IPS-18c (cell line): ENCODE measurements at regions not wholly inside any gene's neighbourhood (a gene's known extent, or its start where the extent isn't known, plus 50 kb on each side); places are given as distances from the start of the nearest gene placed in this dataset.

Experiments used
- H3K4me3 ChIP-seq: 2 replicates; pipeline ENCODE4 v1.7.0; 2013; ENCODE audit warnings: low read depth, mild to moderate bottlenecking, low read length, moderate library complexity; ENCODE audit not compliant: insufficient read depth
- H3K9me3 ChIP-seq: one replicate; pipeline ENCODE4 v1.6.1; 2013; ENCODE audit warnings: mild to moderate bottlenecking, low read length, moderate library complexity; ENCODE audit not compliant: control insufficient read depth, insufficient read depth

- Histone ChIP-seq H3K4me3 (no peak overlapping the region), H3K9me3 (no peaks in the 10 kb centered on the region)
These were observed 1390.5 kb downstream of the EFNB2 start for GRCh38 chr13:105144936-105145335.

DNA sequence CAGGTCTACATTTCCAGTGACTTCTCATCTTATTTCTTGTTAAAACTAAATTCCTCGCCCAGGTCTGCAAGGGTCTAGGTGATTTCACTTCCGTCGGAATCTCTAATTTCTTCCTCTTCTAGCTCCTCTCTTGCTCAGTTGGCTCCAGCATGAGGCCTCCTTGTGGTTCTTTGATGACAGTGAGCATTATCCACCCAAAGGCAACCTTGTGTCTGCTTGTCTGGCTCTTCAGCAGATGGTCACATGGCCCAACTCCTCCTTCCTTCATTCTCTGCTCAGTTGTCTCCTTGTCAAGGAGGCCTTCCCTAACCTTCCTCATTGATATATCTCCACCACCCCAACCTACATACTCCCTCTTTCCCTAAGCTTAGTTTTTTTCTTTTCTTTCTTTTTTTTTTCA lies 1391.4 kb downstream of the EFNB2 start:
- H3K4me3 ChIP-seq: no peak overlapping the region
- no peaks in the 10 kb centered on the region for H3K9me3 ChIP-seq

GRCh38 chr13:105142556-105142955 lies 1392.9 kb downstream of the EFNB2 start:
- H3K4me3 ChIP-seq: no peak overlapping the region

GRCh38 chr13:105139380-105140285 lies 1395.8 kb downstream of the EFNB2 start:
- Histone ChIP-seq H3K4me3 (no peak overlapping the region), H3K9me3 (no peaks in the 10 kb centered on the region)

More at GRCh38 chr13:105142556-105142955, 1392.9 kb downstream of the EFNB2 start:
- H3K9me3 ChIP-seq: no peaks in the 10 kb centered on the region

DNA sequence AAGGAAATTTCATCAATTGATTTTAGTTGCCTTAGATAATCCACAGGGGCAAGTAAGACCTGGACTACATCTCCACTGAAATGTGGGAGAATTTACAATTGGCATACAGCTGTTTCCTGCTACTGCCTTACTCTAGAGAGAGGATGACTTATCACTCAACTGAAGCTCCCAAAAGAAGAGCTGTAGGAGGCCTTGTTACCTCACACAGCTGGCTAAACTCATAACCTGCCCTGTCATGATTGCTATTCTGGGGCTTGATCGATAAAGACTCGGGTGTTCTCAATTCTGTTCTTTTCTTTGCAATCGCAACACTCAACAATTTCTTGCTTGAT lies 1396.4 kb downstream of the EFNB2 start:
- no peaks in the 10 kb centered on the region for H3K9me3 ChIP-seq
- H3K4me3 ChIP-seq: no peak overlapping the region

- H3K9me3 ChIP-seq: no peaks in the 10 kb centered on the region
- no peak overlapping the region for H3K4me3 ChIP-seq
These were observed 1399.4 kb downstream of the EFNB2 start for GRCh38 chr13:105135852-105136615.

- Histone ChIP-seq H3K9me3 (no peaks in the 10 kb centered on the region), H3K4me3 (no peak overlapping the region)
These were observed 1407.7 kb downstream of the EFNB2 start for GRCh38 chr13:105127732-105128131.

- Histone ChIP-seq H3K4me3 (no peak overlapping the region), H3K9me3 (peaks cover 2% of the 10 kb centered on the region)
These were observed 1414.2 kb downstream of the EFNB2 start for GRCh38 chr13:105121221-105121620.

DNA sequence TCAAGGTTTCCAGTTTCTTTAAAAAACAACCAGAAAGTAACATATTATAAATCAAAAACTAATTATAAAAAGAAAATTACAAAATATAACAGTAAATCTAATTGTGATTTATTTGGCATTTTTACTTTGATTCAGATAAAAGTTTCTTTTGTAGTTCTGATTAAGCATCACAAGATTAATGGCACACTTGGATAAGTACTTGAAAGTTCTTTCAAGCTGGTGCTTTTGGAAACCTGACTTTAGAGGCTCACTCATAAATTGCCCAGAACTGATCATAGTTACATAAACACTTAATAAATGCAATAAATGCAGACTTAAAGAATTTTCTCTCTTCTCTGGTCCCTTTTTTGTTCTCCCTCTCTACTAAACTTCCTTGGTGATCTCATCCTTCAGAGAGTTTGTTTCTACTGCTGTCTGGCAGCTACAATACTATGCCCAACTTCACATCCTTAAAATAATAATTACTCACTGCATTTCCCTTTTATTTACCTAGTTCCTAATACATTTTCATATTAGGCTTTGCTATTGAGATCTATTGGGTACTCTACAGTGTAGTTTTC lies 1417.0 kb downstream of the EFNB2 start:
- no peak overlapping the region for H3K4me3 ChIP-seq
- H3K9me3 ChIP-seq: peaks cover 2% of the 10 kb centered on the region

- Histone ChIP-seq H3K9me3 (peaks cover 2% of the 10 kb centered on the region), H3K4me3 (no peak overlapping the region)
These were observed 1418.5 kb downstream of the EFNB2 start for GRCh38 chr13:105116966-105117365.

GRCh38 chr13:105112561-105112960 lies 1422.9 kb downstream of the EFNB2 start:
- Histone ChIP-seq H3K4me3 (no peak overlapping the region), H3K9me3 (no peaks in the 10 kb centered on the region)

GRCh38 chr13:105107781-105108180 lies 1427.7 kb downstream of the EFNB2 start:
- Histone ChIP-seq H3K9me3 (peaks cover 2% of the 10 kb centered on the region), H3K4me3 (no peak overlapping the region)

GRCh38 chr13:105105471-105105870 lies 1430.0 kb downstream of the EFNB2 start:
- Histone ChIP-seq H3K9me3 (peaks cover 2% of the 10 kb centered on the region), H3K4me3 (no peak overlapping the region)

- Histone ChIP-seq H3K9me3 (no peaks in the 10 kb centered on the region), H3K4me3 (no peak overlapping the region)
These were observed 1437.9 kb downstream of the EFNB2 start for GRCh38 chr13:105097521-105097920.

GRCh38 chr13:105089858-105090643 lies 1445.4 kb downstream of the EFNB2 start:
- Histone ChIP-seq H3K9me3 (no peaks in the 10 kb centered on the region), H3K4me3 (no peak overlapping the region)

- H3K9me3 ChIP-seq: no peaks in the 10 kb centered on the region
These were observed 1447.5 kb downstream of the EFNB2 start for GRCh38 chr13:105087945-105088344.

DNA sequence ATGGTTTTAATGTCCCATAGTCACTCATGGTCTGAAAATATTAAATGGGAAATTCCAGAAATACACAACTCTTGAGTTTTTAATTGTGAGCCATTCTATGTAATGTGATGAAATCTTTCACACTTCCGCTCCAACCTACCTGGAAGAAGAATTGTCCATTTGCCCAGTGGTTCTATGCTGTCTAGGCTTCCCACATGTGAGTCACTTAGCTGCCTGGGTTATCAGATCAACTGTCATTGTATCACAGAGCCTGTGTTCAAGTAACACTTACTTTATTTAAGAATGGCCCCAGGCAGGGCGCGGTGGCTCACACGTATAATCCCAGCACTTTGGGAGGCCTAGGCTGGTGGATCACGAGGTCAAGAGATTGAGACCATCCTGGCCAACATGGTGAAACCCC lies 1450.5 kb downstream of the EFNB2 start:
- Histone ChIP-seq H3K4me3 (no peak overlapping the region), H3K9me3 (no peaks in the 10 kb centered on the region)

More at GRCh38 chr13:105087945-105088344, 1447.5 kb downstream of the EFNB2 start:
- H3K4me3 ChIP-seq: no peak overlapping the region
